H1 (cell line): ENCODE measurements at regions not wholly inside any gene's neighbourhood (a gene's known extent, or its start where the extent isn't known, plus 50 kb on each side); places are given as distances from the start of the nearest gene placed in this dataset.

Source experiments
- CHD2 ChIP-seq: IDR thresholded peaks from 2 replicates; pipeline ENCODE4 v1.6.1; 2012; ENCODE audit warnings: low read length, improper control_type of control experiment
- EP300 ChIP-seq, 2 experiments: IDR thresholded peaks; 1 replicate in 1 of 2; 2 replicates in 1 of 2; pipeline ENCODE4 v1.6.1; 2011 to 2012; ENCODE audit warnings: low read depth in 2 of 2, low read length in 2 of 2, mild to moderate bottlenecking in 2 of 2, borderline replicate concordance in 1 of 2, inconsistent platforms in 1 of 2, moderate library complexity in 1 of 2
- KDM1A ChIP-seq: fragments of 200-600, 300-600 bp; sonication (generic); IDR thresholded peaks from 2 replicates; pipeline ENCODE4 v1.7.1; 2016; ENCODE audit warnings: mild to moderate bottlenecking, low read length, borderline replicate concordance
- POLR2AphosphoS5 ChIP-seq: IDR thresholded peaks from 2 replicates; pipeline ENCODE4 v1.6.1; 2011; ENCODE audit warnings: low read depth, low read length
- RFX5 ChIP-seq: IDR thresholded peaks from 2 replicates; pipeline ENCODE4 v1.6.1; 2011; ENCODE audit warnings: low read depth, low read length, improper control_type of control experiment, borderline replicate concordance
- SIN3A ChIP-seq, 2 experiments: IDR thresholded peaks in 1 of 2; conservative IDR thresholded peaks in 1 of 2; 2 replicates each; pipeline ENCODE4 v1.6.1; 2011 to 2012; ENCODE audit warnings: low read length in 2 of 2, improper control_type of control experiment in 1 of 2, low read depth in 1 of 2, mild to moderate bottlenecking in 1 of 2

DNA sequence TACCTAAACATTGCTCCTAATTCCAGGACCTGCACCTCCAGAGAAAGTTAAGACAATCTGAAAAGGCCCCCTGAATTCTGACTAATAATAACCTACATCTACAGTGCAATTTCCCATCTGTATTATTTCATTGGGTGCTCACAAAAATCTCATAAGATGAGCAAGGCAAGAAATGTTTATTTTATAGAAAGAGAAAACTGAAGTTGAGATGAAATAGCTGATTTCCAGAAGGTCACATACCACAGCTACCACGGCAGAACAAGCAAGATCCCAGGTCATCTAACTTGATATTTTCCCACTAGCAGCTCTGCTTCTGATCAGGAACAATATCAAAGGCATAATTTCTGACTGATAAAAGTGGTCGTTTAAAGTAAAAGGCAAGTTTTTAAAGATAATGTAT is 105.8 kb upstream of the COL5A2 start (continued):
- TF ChIP-seq CHD2 (no peak), RFX5 (no peak), SIN3A (conservative IDR thresholded peaks at IDR 0.05 in 1 of 2, IDR thresholded peaks at IDR 0.05 in 1 of 2; ENCODE audit: low read depth in 1 of 2, low read length in 2 of 2) (no peak), KDM1A (no peak), POLR2AphosphoS5 (no peak), EP300 (IDR thresholded peaks at IDR 0.05; ENCODE audit: borderline replicate concordance in 1 of 2, low read depth in 2 of 2, low read length in 2 of 2) (no peak)
- TF ChIP-seq, all 59 proteins: peak for 0
